HCT116 (cell line): ENCODE measurements at regions not wholly inside any gene's neighbourhood (a gene's known extent, or its start where the extent isn't known, plus 50 kb on each side); places are given as distances from the start of the nearest gene placed in this dataset.

Experiments used
- ATAC-seq: fragments of 200-7000 bp; cut with Tn5 transposase; 2 replicates; pipeline ENCODE4 v1.9.1; 2020; ENCODE audit warnings: mild to moderate bottlenecking, moderate library complexity
- BruUV-seq: library from RNA; stranded (reverse); fragments of 400-500 nt; replicated peaks from 2 replicates; lab custom pipeline; 2021; lab: Mats Ljungman, UMichigan
- CTCF ChIA-PET: fragments of 300-600 bp; sonication (Branson Sonifier 250); formaldehyde crosslinking; loops from one replicate; lab custom pipeline; 2021; ENCODE audit warnings: antibody characterized with exemption; lab: Charles Lee
- POLR2A ChIA-PET: fragments of 300-600, 350-600 bp; sonication (Branson Sonifier 250); formaldehyde crosslinking; loops from one replicate; lab custom pipeline; 2021; ENCODE audit warnings: antibody characterized with exemption; lab: Charles Lee
- RAD21 ChIA-PET, 2 experiments: fragments of 300-600 bp; sonication (Branson Sonifier 250); formaldehyde crosslinking; loops; one replicate each; lab custom pipeline; 2023; ENCODE audit warnings: low total read pairs in 2 of 2; ENCODE audit not compliant: uncharacterized antibody in 2 of 2, unreplicated experiment in 2 of 2, low non-redundant PET in 1 of 2; lab: Charles Lee
- DNase-seq: peaks from one replicate; pipeline ENCODE4 v3.0.0-alpha.2; 2010; ENCODE audit warnings: low read depth, low spot score
- H2AFZ ChIP-seq: fragments of 200-600 bp; shearing (Covaris generic), sonication (generic); 2 replicates; pipeline ENCODE4 v1.6.1; 2017; ENCODE audit warnings: low read depth, mixed run types, mixed read lengths, antibody characterized with exemption, low read length; ENCODE audit not compliant: poor library complexity, severe bottlenecking
- H3K27ac ChIP-seq: 2 replicates; pipeline ENCODE4 v1.5.1; 2012; ENCODE audit warnings: low read depth, low read length
- H3K27me3 ChIP-seq: fragments of 200-600 bp; sonication (generic); 2 replicates; pipeline ENCODE4 v1.6.1; 2016; ENCODE audit warnings: mixed run types, low read length, mixed read lengths; ENCODE audit not compliant: insufficient read depth
- H3K36me3 ChIP-seq, 2 experiments: fragments of 200-500 bp in 1 of 2; fragments of 200-600 bp in 1 of 2; sonication (Bioruptor generic) in 1 of 2; sonication (generic) in 1 of 2; 2 replicates each; pipeline versions ENCODE4 v1.5.1 to v1.6.1; 2014 to 2016; ENCODE audit warnings: low read length in 2 of 2, inconsistent platforms in 1 of 2, mixed read lengths in 1 of 2, mixed run types in 1 of 2; ENCODE audit not compliant: insufficient read depth in 2 of 2, control insufficient read depth in 1 of 2
- H3K4me1 ChIP-seq, 2 experiments: fragments of 200-600 bp in 1 of 2; sonication (generic) in 1 of 2; 2 replicates each; pipeline versions ENCODE4 v1.5.1 to v1.6.1; 2012 to 2017; ENCODE audit warnings: low read length in 2 of 2, inconsistent platforms in 1 of 2, mild to moderate bottlenecking in 1 of 2, mixed read lengths in 1 of 2, mixed run types in 1 of 2, moderate library complexity in 1 of 2; ENCODE audit not compliant: insufficient read depth in 2 of 2, control insufficient read depth in 1 of 2
- H3K4me2 ChIP-seq: fragments of 200-600 bp; sonication (generic); 2 replicates; pipeline ENCODE4 v1.6.1; 2017; ENCODE audit warnings: mixed run types, low read length, mixed read lengths
- H3K4me3 ChIP-seq, 2 experiments: fragments of 200-600 bp in 1 of 2; sonication (generic) in 1 of 2; replicated peaks in 1 of 2; 2 replicates each; pipeline ENCODE4 v1.5.1; 2011 to 2016; ENCODE audit warnings: low read length in 2 of 2, control low read depth in 1 of 2, low read depth in 1 of 2, mild to moderate bottlenecking in 1 of 2, mixed read lengths in 1 of 2, mixed run types in 1 of 2
- H3K79me2 ChIP-seq: fragments of 200-600 bp; sonication (generic); 2 replicates; pipeline ENCODE4 v1.6.1; 2017; ENCODE audit warnings: mild to moderate bottlenecking, mixed run types, low read length, moderate library complexity, mixed read lengths; ENCODE audit not compliant: insufficient read depth
- H3K9ac ChIP-seq: fragments of 200-600 bp; sonication (generic); 2 replicates; pipeline ENCODE4 v1.6.1; 2016; ENCODE audit warnings: low read length, mixed read lengths
- H3K9me2 ChIP-seq: fragments of 200-600 bp; sonication (generic), shearing (Covaris generic); 2 replicates; pipeline ENCODE4 v1.6.1; 2017; ENCODE audit warnings: mixed run types, mild to moderate bottlenecking, moderate library complexity; ENCODE audit not compliant: insufficient read depth
- H3K9me3 ChIP-seq, 2 experiments: fragments of 200-500 bp in 1 of 2; fragments of 200-600 bp in 1 of 2; sonication (Bioruptor generic) in 1 of 2; sonication (generic) in 1 of 2; 2 replicates each; pipeline ENCODE4 v1.6.1; 2014 to 2017; ENCODE audit warnings: low read length in 2 of 2, mixed read lengths in 2 of 2, inconsistent platforms in 1 of 2, low read depth in 1 of 2, mild to moderate bottlenecking in 1 of 2, mixed run types in 1 of 2, moderate library complexity in 1 of 2; ENCODE audit not compliant: control insufficient read depth in 1 of 2, insufficient read depth in 1 of 2
- H4K20me1 ChIP-seq: fragments of 200-600 bp; sonication (generic), shearing (Covaris generic); 2 replicates; pipeline ENCODE4 v1.6.1; 2017; ENCODE audit warnings: mixed run types, mild to moderate bottlenecking, moderate library complexity; ENCODE audit not compliant: insufficient read depth
- CTCF ChIP-seq, 3 experiments: fragments of 200-600 bp in 1 of 3; sonication (generic) in 1 of 3; IDR thresholded peaks in 2 of 3; conservative IDR thresholded peaks in 1 of 3; 2 replicates each; pipeline ENCODE4 v1.5.1; 2012 to 2017; ENCODE audit warnings: low read depth in 2 of 3, low read length in 2 of 3, antibody characterized with exemption in 1 of 3, borderline replicate concordance in 1 of 3, control low read depth in 1 of 3, mild to moderate bottlenecking in 1 of 3, mixed read lengths in 1 of 3, mixed run types in 1 of 3, moderate library complexity in 1 of 3; ENCODE audit not compliant: insufficient read depth in 1 of 3
- FOSL1 ChIP-seq: IDR thresholded peaks from 2 replicates; pipeline ENCODE4 v1.6.1; 2012; ENCODE audit warnings: low read depth
- JUND ChIP-seq: IDR thresholded peaks from 2 replicates; pipeline ENCODE4 v1.6.1; 2012
- MAX ChIP-seq: IDR thresholded peaks from 2 replicates; pipeline ENCODE4 v1.6.1; 2012
- POLR2A ChIP-seq: IDR thresholded peaks from 2 replicates; pipeline ENCODE4 v1.7.0; 2011; ENCODE audit warnings: borderline replicate concordance; ENCODE audit not compliant: insufficient read depth, insufficient read length; ENCODE audit errors: extremely low read depth
- POLR2AphosphoS5 ChIP-seq: IDR thresholded peaks from 2 replicates; pipeline ENCODE4 v1.6.1; 2011; ENCODE audit warnings: mild to moderate bottlenecking, low read depth, low read length, moderate library complexity
- RAD21 ChIP-seq: IDR thresholded peaks from 2 replicates; pipeline ENCODE4 v1.6.1; 2012; ENCODE audit warnings: low read depth, mild to moderate bottlenecking
- REST ChIP-seq: IDR thresholded peaks from 2 replicates; pipeline ENCODE4 v1.6.1; 2012; ENCODE audit warnings: low read depth
- SIN3A ChIP-seq: IDR thresholded peaks from 2 replicates; pipeline ENCODE4 v1.6.1; 2012; ENCODE audit warnings: low read depth
- TCF7L2 ChIP-seq: IDR thresholded peaks from 2 replicates; pipeline ENCODE4 v1.7.0; 2011; ENCODE audit warnings: borderline replicate concordance, inconsistent platforms; ENCODE audit not compliant: insufficient read depth, insufficient read length; ENCODE audit errors: extremely low read depth
- intact Hi-C: fragments of 100-400 bp; cut with micrococcal nuclease; formaldehyde crosslinking; loops from 2 replicates; pipeline ENCODE4 v1.10.0; 2022

- Histone ChIP-seq H3K9me3 (no peaks in the 10 kb centered on the region), H3K4me2 (no peak overlapping the region), H4K20me1 (no peaks in the 10 kb centered on the region), H3K9ac (no peak overlapping the region), H3K4me1 (no peaks in the 10 kb centered on the region), H3K27me3 (0 out of 2 replicates have a peak, but pooled peaks cover 7% of the 10 kb centered on the region), H3K27ac (no peak overlapping the region), H3K9me2 (no peaks in the 10 kb centered on the region), H3K79me2 (no peaks in the 10 kb centered on the region), H3K36me3 (no peaks in the 10 kb centered on the region), H3K4me3 (no peak overlapping the region), H2AFZ (no peak overlapping the region)
- ChIA-PET POLR2A (no interaction called here), CTCF (no interaction called here), RAD21 (no interaction called here)
- no TSS peak for BruUV-seq
- intact Hi-C loops, result no loop called here
- ATAC-seq (no peak), DNase-seq (no peak)
- no peak for TF ChIP-seq TCF7L2
- TF ChIP-seq SIN3A, result no peak
- TF ChIP-seq REST, result no peak
- no peak for TF ChIP-seq JUND
- TF ChIP-seq POLR2AphosphoS5, result no peak
- TF ChIP-seq POLR2A, result no peak
- no peak for TF ChIP-seq CTCF (IDR thresholded peaks at IDR 0.05 in 2 of 3, conservative IDR thresholded peaks at IDR 0.05 in 1 of 3; ENCODE audit: borderline replicate concordance in 1 of 3, insufficient read depth in 1 of 3, low read depth in 2 of 3, low read length in 2 of 3)
- TF ChIP-seq MAX, result no peak
- no peak for TF ChIP-seq FOSL1
- no peak for TF ChIP-seq RAD21
Observed at GRCh38 chr17:13833921-13834320, 232.2 kb upstream of the HS3ST3A1 start.
